ENCODE measurements at regions not wholly inside any gene's neighbourhood (a gene's known extent, or its start where the extent isn't known, plus 50 kb on each side); places are given as distances from the start of the nearest gene placed in this dataset.

- TF ChIP-seq CTCF (IDR thresholded peaks at IDR 0.05) (no peak), CHD2 (IDR thresholded peaks at IDR 0.05; ENCODE audit: low read length, partially characterized antibody) (no peak), EP300 (IDR thresholded peaks at IDR 0.05; ENCODE audit: borderline replicate concordance in 1 of 2, low read depth in 1 of 2, low read length in 1 of 2) (no peak), PBX3 (IDR thresholded peaks at IDR 0.05) (no peak), GATA2 (CRISPR knock-in tag; IDR thresholded peaks at IDR 0.05) (no peak), SMC3 (IDR thresholded peaks at IDR 0.05; ENCODE audit: low read depth, low read length) (no peak), YY1 (IDR thresholded peaks at IDR 0.05; ENCODE audit: low read depth) (no peak), GABPA (IDR thresholded peaks at IDR 0.05; ENCODE audit: low read depth) (no peak), RCOR1 (IDR thresholded peaks at IDR 0.05; ENCODE audit: low read length) (no peak), TEAD4 (IDR thresholded peaks at IDR 0.05; ENCODE audit: borderline replicate concordance, insufficient read depth) (no peak), MXI1 (IDR thresholded peaks at IDR 0.05; ENCODE audit: low read depth, low read length) (no peak)
Observed at GRCh38 chr6:115610696-115611095, 450.0 kb downstream of the FRK start.

Measured in SK-N-SH (cell line).